Osteoblast (primary cell): ENCODE measurements at regions not wholly inside any gene's neighbourhood (a gene's known extent, or its start where the extent isn't known, plus 50 kb on each side); places are given as distances from the start of the nearest gene placed in this dataset.
A peak's percentile ranks its signal among the peaks of the same experiment; 100 is the strongest.

Source experiments
- DNase-seq: peaks from one replicate; pipeline ENCODE4 v3.0.0; 2011; ENCODE audit warnings: low spot score, mixed read lengths; ENCODE audit not compliant: insufficient read length; ENCODE audit errors: missing footprints
- H2AFZ ChIP-seq: 2 replicates; pipeline ENCODE4 v1.6.0; 2011; ENCODE audit warnings: mild to moderate bottlenecking, low read length
- H3K27ac ChIP-seq: 2 replicates; pipeline ENCODE4 v1.5.1; 2011; ENCODE audit warnings: mild to moderate bottlenecking, low read depth, low read length, moderate library complexity
- H3K27me3 ChIP-seq: 2 replicates; pipeline ENCODE4 v1.6.0; 2012; ENCODE audit warnings: mild to moderate bottlenecking, control low read depth, inconsistent platforms, low read length, moderate library complexity; ENCODE audit not compliant: insufficient read depth
- H3K36me3 ChIP-seq: 2 replicates; pipeline ENCODE4 v1.5.1; 2011; ENCODE audit warnings: mild to moderate bottlenecking, low read length, control low read depth, moderate library complexity; ENCODE audit not compliant: insufficient read depth
- H3K4me1 ChIP-seq: 2 replicates; pipeline ENCODE4 v1.5.1; 2011; ENCODE audit warnings: mild to moderate bottlenecking, low read length, control low read depth, moderate library complexity; ENCODE audit not compliant: insufficient read depth
- H3K4me2 ChIP-seq: 2 replicates; pipeline ENCODE4 v1.6.0; 2011; ENCODE audit warnings: mild to moderate bottlenecking, low read length; ENCODE audit not compliant: insufficient read depth
- H3K4me3 ChIP-seq: fragments of 200-600 bp; sonication (generic); 3 replicates; pipeline ENCODE4 v1.5.1; 2012; ENCODE audit warnings: mild to moderate bottlenecking, low read length, inconsistent platforms; ENCODE audit not compliant: insufficient read depth
- H3K79me2 ChIP-seq: 2 replicates; pipeline ENCODE4 v1.6.0; 2012; ENCODE audit warnings: mild to moderate bottlenecking, low read length, control low read depth, inconsistent platforms; ENCODE audit not compliant: insufficient read depth
- H3K9me3 ChIP-seq: 2 replicates; pipeline ENCODE4 v1.5.1; 2011; ENCODE audit warnings: low read depth, low read length, control low read depth
- H4K20me1 ChIP-seq: 2 replicates; pipeline ENCODE4 v1.6.0; 2012; ENCODE audit warnings: mild to moderate bottlenecking, low read length, control low read depth; ENCODE audit not compliant: insufficient read depth
- TF ChIP-seq, protein P1 (sequence below): IDR thresholded peaks from 2 replicates; pipeline ENCODE4 v1.5.1; 2011; ENCODE audit warnings: mild to moderate bottlenecking, low read depth, low read length, moderate library complexity; ENCODE audit errors: extremely low read depth

DNA sequence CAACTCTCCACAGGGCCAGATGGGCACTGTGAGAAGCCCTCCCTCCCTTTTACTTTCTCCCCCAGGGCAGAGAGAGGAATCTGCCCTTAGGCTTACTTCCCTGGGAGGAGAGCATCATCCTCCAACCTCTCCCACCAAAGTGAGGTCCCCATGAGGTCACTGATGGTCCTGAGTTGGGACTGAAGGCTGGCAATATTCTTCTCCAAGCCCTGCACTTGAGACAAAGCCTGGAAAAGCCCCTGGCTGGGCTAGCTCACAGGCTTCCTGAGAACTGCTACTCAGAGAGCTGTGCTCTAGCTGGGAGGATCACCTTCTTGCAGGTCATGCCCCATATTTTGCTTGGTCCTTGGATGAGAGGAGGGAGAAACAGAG, 110.0 kb upstream of the MEF2A start:
- Histone ChIP-seq H3K36me3 (no peaks in the 10 kb centered on the region), H3K4me2 (no peak overlapping the region), H3K4me3 (no peak overlapping the region), H3K4me1 (peaks cover 36% of the 10 kb centered on the region), H3K9me3 (no peaks in the 10 kb centered on the region), H3K79me2 (no peaks in the 10 kb centered on the region), H2AFZ (no peak overlapping the region), H3K27me3 (no peaks in the 10 kb centered on the region), H3K27ac (peak overlapping the region; percentile 85), H4K20me1 (no peaks in the 10 kb centered on the region)
- DNase-seq = no peak
- TF ChIP-seq, protein P1, sequence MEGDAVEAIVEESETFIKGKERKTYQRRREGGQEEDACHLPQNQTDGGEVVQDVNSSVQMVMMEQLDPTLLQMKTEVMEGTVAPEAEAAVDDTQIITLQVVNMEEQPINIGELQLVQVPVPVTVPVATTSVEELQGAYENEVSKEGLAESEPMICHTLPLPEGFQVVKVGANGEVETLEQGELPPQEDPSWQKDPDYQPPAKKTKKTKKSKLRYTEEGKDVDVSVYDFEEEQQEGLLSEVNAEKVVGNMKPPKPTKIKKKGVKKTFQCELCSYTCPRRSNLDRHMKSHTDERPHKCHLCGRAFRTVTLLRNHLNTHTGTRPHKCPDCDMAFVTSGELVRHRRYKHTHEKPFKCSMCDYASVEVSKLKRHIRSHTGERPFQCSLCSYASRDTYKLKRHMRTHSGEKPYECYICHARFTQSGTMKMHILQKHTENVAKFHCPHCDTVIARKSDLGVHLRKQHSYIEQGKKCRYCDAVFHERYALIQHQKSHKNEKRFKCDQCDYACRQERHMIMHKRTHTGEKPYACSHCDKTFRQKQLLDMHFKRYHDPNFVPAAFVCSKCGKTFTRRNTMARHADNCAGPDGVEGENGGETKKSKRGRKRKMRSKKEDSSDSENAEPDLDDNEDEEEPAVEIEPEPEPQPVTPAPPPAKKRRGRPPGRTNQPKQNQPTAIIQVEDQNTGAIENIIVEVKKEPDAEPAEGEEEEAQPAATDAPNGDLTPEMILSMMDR = no peak

DNA sequence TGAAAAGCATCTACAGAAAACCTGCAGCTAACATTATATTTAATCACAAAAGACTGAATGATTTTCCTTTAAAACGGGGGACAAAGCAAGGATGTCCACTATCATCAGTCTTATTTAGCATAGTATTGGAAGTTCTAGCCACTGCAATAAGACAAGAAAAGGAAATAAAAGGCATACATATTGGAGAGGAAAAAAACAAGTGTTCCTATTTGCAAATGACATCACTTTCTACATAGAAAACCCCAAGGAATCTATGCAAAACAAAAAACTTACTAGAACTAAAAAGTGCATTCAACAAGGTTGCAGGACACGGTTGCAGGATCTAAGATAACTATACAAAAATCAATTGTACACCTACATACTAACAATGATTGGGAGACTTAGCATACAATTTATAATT, 101.6 kb upstream of the MEF2A start:
- no peak overlapping the region for H3K27ac ChIP-seq
- H3K9me3 ChIP-seq = no peaks in the 10 kb centered on the region
- no peaks in the 10 kb centered on the region for H3K36me3 ChIP-seq
- no peak overlapping the region for H3K4me2 ChIP-seq
- H4K20me1 ChIP-seq = no peaks in the 10 kb centered on the region
- TF ChIP-seq, protein P1 = no peak
- H2AFZ ChIP-seq = no peak overlapping the region
- no peak overlapping the region for H3K4me3 ChIP-seq
- peaks cover 5% of the 10 kb centered on the region for H3K4me1 ChIP-seq
- H3K79me2 ChIP-seq = no peaks in the 10 kb centered on the region
- DNase-seq = no peak
- H3K27me3 ChIP-seq = no peaks in the 10 kb centered on the region

DNA sequence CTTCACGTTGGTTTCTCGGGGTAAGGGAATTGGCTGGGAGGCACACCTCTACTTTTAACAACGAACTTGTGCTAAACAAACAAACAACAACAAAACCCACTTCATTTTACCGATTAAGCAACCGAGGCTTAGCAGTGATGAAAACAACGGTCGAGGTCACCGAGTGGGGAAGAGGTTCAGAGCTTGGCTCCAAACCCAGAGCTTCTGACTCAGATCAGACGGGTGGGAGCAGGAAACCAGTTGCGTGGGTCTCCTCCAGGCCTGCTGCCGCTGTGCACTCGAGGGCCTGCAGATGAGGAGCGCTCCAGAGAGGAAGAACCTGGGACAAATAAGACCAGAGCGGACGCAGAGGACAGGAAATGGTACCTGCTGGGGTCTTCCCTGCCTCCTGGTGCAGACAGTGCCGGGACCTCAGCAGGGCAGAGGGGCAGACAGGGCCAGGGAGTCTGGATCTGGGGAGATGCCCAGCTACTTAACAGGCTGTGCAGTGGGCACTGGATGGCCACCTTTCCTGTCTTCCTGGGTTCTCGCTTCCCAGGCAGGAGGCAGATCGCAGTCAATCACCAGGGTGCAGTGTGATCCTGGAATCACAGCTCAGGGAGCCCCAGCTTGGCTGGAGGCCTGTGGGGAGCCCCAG, 99.0 kb upstream of the MEF2A start:
- Histone ChIP-seq H3K79me2 (no peaks in the 10 kb centered on the region), H4K20me1 (no peaks in the 10 kb centered on the region), H3K4me1 (peaks cover 5% of the 10 kb centered on the region), H3K27ac (no peak overlapping the region), H3K27me3 (no peaks in the 10 kb centered on the region), H3K36me3 (no peaks in the 10 kb centered on the region), H2AFZ (peak overlapping the region; percentile 15), H3K4me3 (no peak overlapping the region), H3K9me3 (no peaks in the 10 kb centered on the region), H3K4me2 (no peak overlapping the region)
- peak; percentile 65 for DNase-seq
- TF ChIP-seq, protein P1 = no peak

DNA sequence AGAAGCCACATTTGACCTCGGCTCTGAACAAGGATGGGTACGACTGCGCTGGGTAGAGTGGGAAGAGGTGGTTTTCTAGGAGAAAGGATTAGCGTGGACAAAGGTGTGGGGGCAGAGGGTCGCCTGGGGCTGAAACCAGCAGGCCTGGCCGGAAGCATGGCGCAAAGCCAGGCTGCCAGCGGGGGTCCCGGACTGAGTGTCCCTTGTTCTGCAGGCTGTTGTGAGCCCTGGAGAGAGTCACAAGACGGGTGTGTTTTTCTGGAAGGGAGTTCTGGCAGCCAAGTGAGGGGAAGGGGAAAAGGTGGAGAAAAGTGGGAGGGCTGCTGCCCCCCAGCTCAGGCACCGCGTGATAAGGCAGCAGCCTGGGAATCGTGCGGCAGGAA, 98.5 kb upstream of the MEF2A start:
- H3K36me3 ChIP-seq = no peaks in the 10 kb centered on the region
- H3K9me3 ChIP-seq = no peaks in the 10 kb centered on the region
- H3K79me2 ChIP-seq = no peaks in the 10 kb centered on the region
- H2AFZ ChIP-seq = no peak overlapping the region
- peaks cover 5% of the 10 kb centered on the region for H3K4me1 ChIP-seq
- no peaks in the 10 kb centered on the region for H4K20me1 ChIP-seq
- TF ChIP-seq, protein P1 = no peak
- no peak overlapping the region for H3K27ac ChIP-seq
- no peak for DNase-seq
- H3K4me2 ChIP-seq = no peak overlapping the region
- H3K27me3 ChIP-seq = no peaks in the 10 kb centered on the region
- no peak overlapping the region for H3K4me3 ChIP-seq
